ENCODE measurements at regions not wholly inside any gene's neighbourhood (a gene's known extent, or its start where the extent isn't known, plus 50 kb on each side); places are given as distances from the start of the nearest gene placed in this dataset.

DNA sequence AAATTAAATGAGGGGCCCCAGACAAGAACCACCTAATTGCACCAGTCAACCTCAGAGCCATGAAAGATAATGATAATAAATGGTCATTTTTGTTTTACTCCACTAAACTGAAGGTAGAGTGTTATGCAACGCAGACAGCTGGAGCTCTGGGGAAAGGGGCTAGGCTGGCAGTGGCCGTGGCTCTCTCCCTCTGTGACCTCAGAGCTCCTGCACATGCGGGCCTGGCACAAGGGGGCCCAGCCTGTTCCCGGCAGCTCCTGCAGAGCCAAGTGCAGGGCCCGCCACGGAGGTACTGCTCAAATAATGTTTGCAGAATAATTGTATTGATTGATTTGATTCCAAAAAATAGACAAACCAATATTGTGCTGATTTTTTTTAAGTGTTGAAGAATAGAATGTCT lies 109.5 kb downstream of the SALL1 start:
- intact Hi-C loops (cut with micrococcal nuclease) = no loop called here
- Mint-ChIP-seq H3K36me3 (no peaks in the 10 kb centered on the region), H3K4me1 (no peaks in the 10 kb centered on the region), H3K4me3 (no peak overlapping the region), H3K27ac (no peak overlapping the region), H3K9me3 (no peaks in the 10 kb centered on the region), H3K27me3 (ENCODE audit: low read depth in 2 of 2) (peaks cover 4 to 8% of the 10 kb centered on the region in 2 donors)
- no peaks in the 10 kb centered on the region for H3K27me3 ChIP-seq (ENCODE audit: control insufficient read depth, insufficient read depth, low read length)
- no peak overlapping the region for H3K27ac ChIP-seq (ENCODE audit: low read length)
- no peak overlapping the region for H3K4me3 ChIP-seq (ENCODE audit: low read length)
- 89% methylated on average over 6 of the region's 6 CpGs for WGBS (ENCODE audit: insufficient coverage)
- no peaks in the 10 kb centered on the region for H3K9me3 ChIP-seq (ENCODE audit: control insufficient read depth, insufficient read depth, low read length)
- TF ChIP-seq, protein P1, sequence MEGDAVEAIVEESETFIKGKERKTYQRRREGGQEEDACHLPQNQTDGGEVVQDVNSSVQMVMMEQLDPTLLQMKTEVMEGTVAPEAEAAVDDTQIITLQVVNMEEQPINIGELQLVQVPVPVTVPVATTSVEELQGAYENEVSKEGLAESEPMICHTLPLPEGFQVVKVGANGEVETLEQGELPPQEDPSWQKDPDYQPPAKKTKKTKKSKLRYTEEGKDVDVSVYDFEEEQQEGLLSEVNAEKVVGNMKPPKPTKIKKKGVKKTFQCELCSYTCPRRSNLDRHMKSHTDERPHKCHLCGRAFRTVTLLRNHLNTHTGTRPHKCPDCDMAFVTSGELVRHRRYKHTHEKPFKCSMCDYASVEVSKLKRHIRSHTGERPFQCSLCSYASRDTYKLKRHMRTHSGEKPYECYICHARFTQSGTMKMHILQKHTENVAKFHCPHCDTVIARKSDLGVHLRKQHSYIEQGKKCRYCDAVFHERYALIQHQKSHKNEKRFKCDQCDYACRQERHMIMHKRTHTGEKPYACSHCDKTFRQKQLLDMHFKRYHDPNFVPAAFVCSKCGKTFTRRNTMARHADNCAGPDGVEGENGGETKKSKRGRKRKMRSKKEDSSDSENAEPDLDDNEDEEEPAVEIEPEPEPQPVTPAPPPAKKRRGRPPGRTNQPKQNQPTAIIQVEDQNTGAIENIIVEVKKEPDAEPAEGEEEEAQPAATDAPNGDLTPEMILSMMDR (IDR thresholded peaks at IDR 0.05) = no peak
- no peaks in the 10 kb centered on the region for H3K36me3 ChIP-seq (ENCODE audit: control insufficient read depth, insufficient read depth, low read length)
- no peak for DNase-seq
- no peak for ATAC-seq
- H3K4me1 ChIP-seq (ENCODE audit: control insufficient read depth, insufficient read depth, low read length) = no peaks in the 10 kb centered on the region

DNA sequence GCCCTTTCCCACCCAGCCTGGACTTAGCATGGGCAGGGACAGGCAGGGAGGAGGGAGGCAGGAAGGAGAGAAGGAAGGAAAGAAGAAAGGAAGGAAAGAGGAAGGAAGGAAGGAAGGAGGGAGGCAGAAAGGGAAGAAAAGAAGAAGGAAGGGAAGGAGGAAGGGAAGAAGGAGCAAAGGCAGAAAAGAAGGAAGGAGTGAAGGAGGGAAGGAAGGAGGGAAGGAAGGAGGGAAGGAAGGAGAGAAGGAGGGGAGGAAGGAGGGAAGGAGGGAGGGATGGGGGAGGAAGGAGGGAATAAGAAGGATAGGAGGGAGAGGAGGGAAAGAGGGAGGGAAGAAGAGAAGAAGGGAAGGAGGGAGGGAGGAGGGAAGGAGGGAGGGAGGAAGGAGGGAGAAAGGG lies 110.4 kb downstream of the SALL1 start:
- Mint-ChIP-seq H3K4me3 (no peak overlapping the region), H3K4me1 (no peaks in the 10 kb centered on the region), H3K9me3 (no peaks in the 10 kb centered on the region), H3K36me3 (no peaks in the 10 kb centered on the region), H3K27me3 (ENCODE audit: low read depth in 2 of 2) (peaks cover 4 to 8% of the 10 kb centered on the region in 2 donors), H3K27ac (no peak overlapping the region)
- no peaks in the 10 kb centered on the region for H3K27me3 ChIP-seq (ENCODE audit: control insufficient read depth, insufficient read depth, low read length)
- TF ChIP-seq, protein P1 (IDR thresholded peaks at IDR 0.05) = no peak
- ATAC-seq (no peak), DNase-seq (no peak)
- H3K27ac ChIP-seq (ENCODE audit: low read length) = no peak overlapping the region
- H3K4me3 ChIP-seq (ENCODE audit: low read length) = no peak overlapping the region
- H3K9me3 ChIP-seq (ENCODE audit: control insufficient read depth, insufficient read depth, low read length) = no peaks in the 10 kb centered on the region
- H3K36me3 ChIP-seq (ENCODE audit: control insufficient read depth, insufficient read depth, low read length) = no peaks in the 10 kb centered on the region
- no peaks in the 10 kb centered on the region for H3K4me1 ChIP-seq (ENCODE audit: control insufficient read depth, insufficient read depth, low read length)
- intact Hi-C loops (cut with micrococcal nuclease) = no loop called here

DNA sequence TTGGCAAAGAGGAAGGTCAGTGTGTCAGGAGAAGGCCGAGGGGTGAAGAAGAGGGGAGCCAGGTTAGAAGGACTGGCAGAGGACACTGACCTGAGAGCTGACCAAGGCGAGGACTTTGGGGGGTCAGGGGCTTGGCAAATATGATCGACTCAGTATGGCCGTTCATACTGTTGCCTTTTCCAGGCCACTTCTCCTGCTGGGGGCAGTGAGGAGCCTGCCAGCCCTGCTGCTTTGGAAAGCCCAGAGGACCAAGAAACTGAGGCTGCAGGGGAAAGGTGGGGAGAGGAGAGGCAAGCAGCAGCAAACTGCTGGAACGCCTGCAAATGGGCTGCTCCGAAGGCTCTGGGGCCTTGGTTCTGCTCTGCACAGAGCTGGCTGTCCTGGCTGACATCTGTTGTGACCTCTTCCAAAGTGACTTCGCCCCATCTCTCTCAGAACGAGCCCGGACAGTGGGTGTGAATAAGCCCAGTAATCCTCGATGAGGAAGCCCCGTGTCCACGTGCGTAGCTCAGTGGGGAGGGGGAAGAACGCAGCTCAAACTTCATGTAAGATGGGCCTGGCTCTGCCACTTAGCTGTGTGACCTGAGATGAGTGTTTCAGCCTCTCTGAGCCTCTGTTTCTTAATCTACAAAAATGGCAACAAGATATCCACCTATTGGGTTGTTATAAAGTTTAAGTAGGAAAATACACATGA lies 111.3 kb downstream of the SALL1 start:
- no peak overlapping the region for H3K4me3 ChIP-seq (ENCODE audit: low read length)
- no peaks in the 10 kb centered on the region for H3K4me1 Mint-ChIP-seq
- no peak overlapping the region for H3K27ac ChIP-seq (ENCODE audit: low read length)
- no peaks in the 10 kb centered on the region for H3K27me3 ChIP-seq (ENCODE audit: control insufficient read depth, insufficient read depth, low read length)
- ATAC-seq (no peak), DNase-seq (no peak)
- intact Hi-C loops (cut with micrococcal nuclease) = no loop called here
- H3K27me3 Mint-ChIP-seq (ENCODE audit: low read depth in 2 of 2) = peaks cover 4 to 8% of the 10 kb centered on the region in 2 donors
- 66% methylated on average over 14 of the region's 14 CpGs for WGBS (ENCODE audit: insufficient coverage)
- H3K4me1 ChIP-seq (ENCODE audit: control insufficient read depth, insufficient read depth, low read length) = no peaks in the 10 kb centered on the region
- no peaks in the 10 kb centered on the region for H3K36me3 ChIP-seq (ENCODE audit: control insufficient read depth, insufficient read depth, low read length)
- no peaks in the 10 kb centered on the region for H3K9me3 ChIP-seq (ENCODE audit: control insufficient read depth, insufficient read depth, low read length)
- no peak overlapping the region for H3K4me3 Mint-ChIP-seq
- no peaks in the 10 kb centered on the region for H3K36me3 Mint-ChIP-seq
- H3K9me3 Mint-ChIP-seq = no peaks in the 10 kb centered on the region
- TF ChIP-seq, protein P1 (IDR thresholded peaks at IDR 0.05) = no peak
- H3K27ac Mint-ChIP-seq = no peak overlapping the region

DNA sequence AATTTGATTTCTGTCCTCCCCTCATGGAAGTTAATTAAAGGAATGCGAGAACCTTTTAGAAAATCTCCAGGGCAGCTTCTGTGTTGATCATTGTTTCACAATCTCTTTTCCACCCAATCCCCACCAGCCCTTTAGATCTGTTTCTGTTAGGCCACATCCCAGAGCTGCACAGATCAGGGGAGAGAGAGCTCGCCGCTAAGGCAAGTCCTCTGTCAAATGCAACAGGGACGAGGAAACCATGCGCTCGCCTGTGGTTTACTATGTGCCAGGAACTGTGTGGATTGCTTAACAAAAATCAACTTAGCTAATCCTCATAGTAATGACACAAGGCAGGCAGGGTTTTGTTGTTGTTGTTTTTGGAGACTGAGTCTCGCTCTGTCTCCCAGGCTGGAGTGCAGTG lies 115.4 kb downstream of the SALL1 start:
- H3K36me3 ChIP-seq (ENCODE audit: control insufficient read depth, insufficient read depth, low read length) = no peaks in the 10 kb centered on the region
- Mint-ChIP-seq H3K36me3 (no peaks in the 10 kb centered on the region), H3K27ac (no peak overlapping the region), H3K4me3 (no peak overlapping the region), H3K27me3 (ENCODE audit: low read depth in 2 of 2) (peaks cover 7 to 8% of the 10 kb centered on the region in 2 donors), H3K9me3 (no peaks in the 10 kb centered on the region), H3K4me1 (no peaks in the 10 kb centered on the region)
- H3K4me3 ChIP-seq (ENCODE audit: low read length) = no peak overlapping the region
- intact Hi-C loops (cut with micrococcal nuclease) = no loop called here
- H3K27ac ChIP-seq (ENCODE audit: low read length) = no peak overlapping the region
- TF ChIP-seq, protein P1 (IDR thresholded peaks at IDR 0.05) = no peak
- ATAC-seq = no peak
- no peaks in the 10 kb centered on the region for H3K27me3 ChIP-seq (ENCODE audit: control insufficient read depth, insufficient read depth, low read length)
- no peak for DNase-seq
- no peaks in the 10 kb centered on the region for H3K9me3 ChIP-seq (ENCODE audit: control insufficient read depth, insufficient read depth, low read length)
- 89% methylated on average over 7 of the region's 7 CpGs for WGBS (ENCODE audit: insufficient coverage)
- no peaks in the 10 kb centered on the region for H3K4me1 ChIP-seq (ENCODE audit: control insufficient read depth, insufficient read depth, low read length)
